ENCODE measurements at regions not wholly inside any gene's neighbourhood (a gene's known extent, or its start where the extent isn't known, plus 50 kb on each side); places are given as distances from the start of the nearest gene placed in this dataset.

- Histone ChIP-seq H2AFZ (ENCODE audit: low read depth, low read length, poor library complexity, severe bottlenecking) (no peak overlapping the region), H3K36me3 (ENCODE audit: control insufficient read depth in 1 of 2, insufficient read depth in 2 of 2, low read length in 2 of 2) (no peaks in the 10 kb centered on the region), H3K79me2 (ENCODE audit: insufficient read depth, low read length) (no peaks in the 10 kb centered on the region), H3K4me3 (replicated peaks in 1 of 2; ENCODE audit: low read depth in 1 of 2, low read length in 2 of 2) (no peak overlapping the region), H3K4me1 (ENCODE audit: control insufficient read depth in 1 of 2, insufficient read depth in 2 of 2, low read length in 2 of 2) (no peaks in the 10 kb centered on the region), H3K27ac (ENCODE audit: low read depth, low read length) (no peak overlapping the region), H3K27me3 (ENCODE audit: insufficient read depth, low read length) (no peaks in the 10 kb centered on the region), H3K9ac (ENCODE audit: low read length) (no peak overlapping the region), H4K20me1 (ENCODE audit: insufficient read depth) (no peaks in the 10 kb centered on the region), H3K4me2 (ENCODE audit: low read length) (no peak overlapping the region), H3K9me2 (ENCODE audit: insufficient read depth) (no peaks in the 10 kb centered on the region), H3K9me3 (ENCODE audit: control insufficient read depth in 1 of 2, insufficient read depth in 1 of 2, low read depth in 1 of 2, low read length in 2 of 2) (peaks cover 0 to 21% of the 10 kb centered on the region in 2 experiments; a peak in 2 of 4 replicates)
- ChIA-PET CTCF (no interaction called here), POLR2A (no interaction called here), RAD21 (ENCODE audit: low non-redundant PET in 1 of 2, low total read pairs in 2 of 2, uncharacterized antibody in 2 of 2, unreplicated experiment in 2 of 2) (no interaction called here)
- ATAC-seq (no peak), DNase-seq (ENCODE audit: low read depth, low spot score) (no peak)
- intact Hi-C loops (cut with micrococcal nuclease): no loop called here
- TF ChIP-seq ZFX (IDR thresholded peaks at IDR 0.05): no peak
- no peak for TF ChIP-seq EGR1 (IDR thresholded peaks at IDR 0.05; ENCODE audit: low read depth)
- no peak for TF ChIP-seq CBX3 (IDR thresholded peaks at IDR 0.05; ENCODE audit: low read depth)
- no peak for TF ChIP-seq POLR2AphosphoS5 (IDR thresholded peaks at IDR 0.05; ENCODE audit: low read depth, low read length)
- TF ChIP-seq, protein P1, sequence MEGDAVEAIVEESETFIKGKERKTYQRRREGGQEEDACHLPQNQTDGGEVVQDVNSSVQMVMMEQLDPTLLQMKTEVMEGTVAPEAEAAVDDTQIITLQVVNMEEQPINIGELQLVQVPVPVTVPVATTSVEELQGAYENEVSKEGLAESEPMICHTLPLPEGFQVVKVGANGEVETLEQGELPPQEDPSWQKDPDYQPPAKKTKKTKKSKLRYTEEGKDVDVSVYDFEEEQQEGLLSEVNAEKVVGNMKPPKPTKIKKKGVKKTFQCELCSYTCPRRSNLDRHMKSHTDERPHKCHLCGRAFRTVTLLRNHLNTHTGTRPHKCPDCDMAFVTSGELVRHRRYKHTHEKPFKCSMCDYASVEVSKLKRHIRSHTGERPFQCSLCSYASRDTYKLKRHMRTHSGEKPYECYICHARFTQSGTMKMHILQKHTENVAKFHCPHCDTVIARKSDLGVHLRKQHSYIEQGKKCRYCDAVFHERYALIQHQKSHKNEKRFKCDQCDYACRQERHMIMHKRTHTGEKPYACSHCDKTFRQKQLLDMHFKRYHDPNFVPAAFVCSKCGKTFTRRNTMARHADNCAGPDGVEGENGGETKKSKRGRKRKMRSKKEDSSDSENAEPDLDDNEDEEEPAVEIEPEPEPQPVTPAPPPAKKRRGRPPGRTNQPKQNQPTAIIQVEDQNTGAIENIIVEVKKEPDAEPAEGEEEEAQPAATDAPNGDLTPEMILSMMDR (IDR thresholded peaks at IDR 0.05 in 2 of 3, conservative IDR thresholded peaks at IDR 0.05 in 1 of 3; ENCODE audit: borderline replicate concordance in 1 of 3, insufficient read depth in 1 of 3, low read depth in 2 of 3, low read length in 2 of 3): no peak
- no peak for TF ChIP-seq CEBPB (IDR thresholded peaks at IDR 0.05; ENCODE audit: low read depth)
- no peak for TF ChIP-seq SP1 (IDR thresholded peaks at IDR 0.05; ENCODE audit: low read depth)
- no peak for TF ChIP-seq EZH2 (IDR thresholded peaks at IDR 0.05)
- no peak for TF ChIP-seq REST (IDR thresholded peaks at IDR 0.05; ENCODE audit: low read depth)
- no peak for TF ChIP-seq ZNF274 (IDR thresholded peaks at IDR 0.05; ENCODE audit: low read depth, low read length)
- TF ChIP-seq SIN3A (IDR thresholded peaks at IDR 0.05; ENCODE audit: low read depth): no peak
- no peak for TF ChIP-seq ZBTB33 (IDR thresholded peaks at IDR 0.05; ENCODE audit: extremely low read depth, insufficient replicate concordance, low read length)
- TF ChIP-seq POLR2A (IDR thresholded peaks at IDR 0.05; ENCODE audit: borderline replicate concordance, extremely low read depth, insufficient read depth, insufficient read length): no peak
- no peak for TF ChIP-seq YY1 (IDR thresholded peaks at IDR 0.05; ENCODE audit: extremely low read depth, insufficient replicate concordance, low read depth, low read length)
- BruUV-seq (replicated peaks): no TSS peak
Measured at GRCh38 chr3:95705786-95706418, 1108.5 kb upstream of the EPHA6 start.
